GM23338 (cell line): ENCODE measurements at regions not wholly inside any gene's neighbourhood (a gene's known extent, or its start where the extent isn't known, plus 50 kb on each side); places are given as distances from the start of the nearest gene placed in this dataset.

Experiments used
- ATAC-seq: fragments of 200-7000 bp; cut with Tn5 transposase; 3 replicates; pipeline ENCODE4 v1.9.1; 2020
- DNase-seq: peaks from one replicate; pipeline ENCODE4 v3.0.0-alpha.2; 2015; ENCODE audit warnings: low spot score
- H2AFZ ChIP-seq: fragments of 200-600 bp; sonication (generic); 2 replicates; pipeline ENCODE4 v1.8.0; 2016; ENCODE audit warnings: antibody characterized with exemption, mild to moderate bottlenecking, moderate library complexity
- H3F3A ChIP-seq: fragments of 200-600 bp; sonication (generic); replicated peaks from 2 replicates; pipeline ENCODE4 v1.8.0; 2017; ENCODE audit warnings: antibody characterized with exemption, mixed run types, low read depth
- H3K27ac ChIP-seq: fragments of 200-600 bp; sonication (generic); 2 replicates; pipeline ENCODE4 v1.6.1; 2016; ENCODE audit warnings: low read depth
- H3K27me3 ChIP-seq: fragments of 200-600 bp; sonication (generic); 2 replicates; pipeline ENCODE4 v1.8.0; 2016; ENCODE audit warnings: mild to moderate bottlenecking, mixed run types, moderate library complexity; ENCODE audit not compliant: insufficient read depth
- H3K36me3 ChIP-seq: fragments of 200-600 bp; sonication (generic); 2 replicates; pipeline ENCODE4 v1.8.0; 2016; ENCODE audit warnings: mild to moderate bottlenecking; ENCODE audit not compliant: insufficient read depth
- H3K4me1 ChIP-seq: fragments of 200-600 bp; sonication (generic); 2 replicates; pipeline ENCODE4 v1.8.0; 2016; ENCODE audit warnings: mild to moderate bottlenecking, moderate library complexity; ENCODE audit not compliant: insufficient read depth
- H3K4me2 ChIP-seq: fragments of 200-600 bp; sonication (generic); 2 replicates; pipeline ENCODE4 v1.7.1; 2017; ENCODE audit warnings: mixed run types
- H3K4me3 ChIP-seq: fragments of 200-600 bp; sonication (generic); 2 replicates; pipeline ENCODE4 v1.6.1; 2016; ENCODE audit warnings: mixed run types
- H3K79me2 ChIP-seq: fragments of 200-600 bp; sonication (generic); replicated peaks from 2 replicates; pipeline ENCODE4 v1.8.0; 2017; ENCODE audit warnings: mild to moderate bottlenecking; ENCODE audit not compliant: insufficient read depth
- H3K9me2 ChIP-seq: fragments of 200-600 bp; sonication (generic); 2 replicates; pipeline ENCODE4 v1.8.0; 2017; ENCODE audit not compliant: insufficient read depth
- H4K20me1 ChIP-seq: fragments of 200-600 bp; sonication (generic); replicated peaks from 2 replicates; pipeline ENCODE4 v1.8.0; 2017; ENCODE audit warnings: mild to moderate bottlenecking; ENCODE audit not compliant: insufficient read depth
- H3K27ac Mint-ChIP-seq: 2 replicates; pipeline ENCODE4 v1.8.0; 2020; ENCODE audit warnings: inconsistent platforms, mild to moderate bottlenecking, moderate library complexity, mixed read lengths
- H3K27me3 Mint-ChIP-seq: 3 replicates; pipeline ENCODE4 v1.8.0; 2022; ENCODE audit warnings: low read depth, mild to moderate bottlenecking, moderate library complexity, mixed read lengths, inconsistent platforms; ENCODE audit not compliant: insufficient read depth, poor library complexity
- H3K36me3 Mint-ChIP-seq: 3 replicates; pipeline ENCODE4 v1.8.0; 2021; ENCODE audit warnings: low read depth, mild to moderate bottlenecking, inconsistent platforms, moderate library complexity, mixed read lengths
- H3K4me1 Mint-ChIP-seq: 3 replicates; pipeline ENCODE4 v1.8.0; 2020; ENCODE audit warnings: mild to moderate bottlenecking, inconsistent platforms, mixed read lengths
- H3K4me3 Mint-ChIP-seq: 3 replicates; pipeline ENCODE4 v1.8.0; 2021; ENCODE audit warnings: moderate library complexity, mild to moderate bottlenecking, inconsistent platforms, mixed read lengths
- H3K9me3 Mint-ChIP-seq: 3 replicates; pipeline ENCODE4 v1.8.0; 2020; ENCODE audit warnings: moderate library complexity, mild to moderate bottlenecking, inconsistent platforms, mixed read lengths
- CREB1 ChIP-seq: fragments of 250-450 bp; sonication (Bioruptor Pico); IDR thresholded peaks from 2 replicates; pipeline ENCODE4 v1.5.0; 2020; ENCODE audit warnings: low read depth, mild to moderate bottlenecking, moderate library complexity
- CTCF ChIP-seq, 2 experiments: fragments of 200-600 bp in 1 of 2; sonication (generic) in 1 of 2; conservative IDR thresholded peaks; 2 replicates each; pipeline versions ENCODE4 v1.5.1 to v1.6.1; 2016 to 2017; ENCODE audit warnings: antibody characterized with exemption in 2 of 2, low read depth in 2 of 2, mild to moderate bottlenecking in 2 of 2, moderate library complexity in 1 of 2
- ETS1 ChIP-seq: IDR thresholded peaks from 2 replicates; pipeline ENCODE4 v1.6.1; 2016; ENCODE audit warnings: antibody characterized with exemption
- EZH2 ChIP-seq: fragments of 200-600 bp; sonication (generic); IDR thresholded peaks from one replicate; pipeline ENCODE4 v1.8.0; 2017; ENCODE audit warnings: antibody characterized with exemption, mild to moderate bottlenecking, low read depth; ENCODE audit not compliant: unreplicated experiment
- EZH2phosphoT487 ChIP-seq: fragments of 200-600 bp; sonication (generic); IDR thresholded peaks from one replicate; pipeline ENCODE4 v1.8.1; 2018; ENCODE audit warnings: antibody characterized with exemption; ENCODE audit not compliant: unreplicated experiment
- JUNB ChIP-seq: IDR thresholded peaks from one replicate; pipeline ENCODE4 v1.6.1; 2016; ENCODE audit warnings: antibody characterized with exemption; ENCODE audit not compliant: unreplicated experiment
- NANOG ChIP-seq: IDR thresholded peaks from 2 replicates; pipeline ENCODE4 v1.6.1; 2016; ENCODE audit warnings: antibody characterized with exemption, borderline replicate concordance
- POLR2AphosphoS5 ChIP-seq: IDR thresholded peaks from 2 replicates; pipeline ENCODE4 v1.6.1; 2016; ENCODE audit warnings: antibody characterized with exemption, low read depth
- REST ChIP-seq: IDR thresholded peaks from one replicate; pipeline ENCODE4 v1.6.1; 2018; ENCODE audit warnings: antibody characterized with exemption; ENCODE audit not compliant: unreplicated experiment
- STAT1 ChIP-seq: IDR thresholded peaks from one replicate; pipeline ENCODE4 v1.6.1; 2016; ENCODE audit warnings: antibody characterized with exemption; ENCODE audit not compliant: unreplicated experiment
- ZNF114 ChIP-seq: fragments of 250-450 bp; sonication (Bioruptor Pico); IDR thresholded peaks from 2 replicates; pipeline ENCODE4 v1.5.0; 2020; ENCODE audit warnings: mild to moderate bottlenecking, moderate library complexity
- ZNF331 ChIP-seq: fragments of 250-450 bp; sonication (Bioruptor Pico); IDR thresholded peaks from 2 replicates; pipeline ENCODE4 v1.5.0; 2020; ENCODE audit warnings: low read depth, mild to moderate bottlenecking, moderate library complexity
- ZNF462 ChIP-seq: fragments of 250-450 bp; sonication (Bioruptor Pico); IDR thresholded peaks from 2 replicates; pipeline ENCODE4 v1.5.0; 2020; ENCODE audit warnings: mild to moderate bottlenecking, moderate library complexity

GRCh38 chr1:14103878-14104430 lies 404.0 kb downstream of the PRDM2 start:
- Histone ChIP-seq H3K79me2 (no peaks in the 10 kb centered on the region), H3K36me3 (no peaks in the 10 kb centered on the region), H4K20me1 (no peaks in the 10 kb centered on the region), H3K27ac (no peak overlapping the region), H3K9me2 (peaks cover 7% of the 10 kb centered on the region; the same call in 1 of the 2 replicates), H3K4me3 (no peak overlapping the region), H3K4me2 (no peak overlapping the region), H3F3A (no peaks in the 10 kb centered on the region), H3K4me1 (no peaks in the 10 kb centered on the region), H3K27me3 (no peaks in the 10 kb centered on the region), H2AFZ (0 out of 2 replicates have a peak overlapping the region, but pooled peaks have one; percentile 38)
- DNase-seq (no peak), ATAC-seq (no peak)
- peaks cover 4% of the 10 kb centered on the region for H3K27me3 Mint-ChIP-seq
- H3K9me3 Mint-ChIP-seq: no peaks in the 10 kb centered on the region
- no peak overlapping the region for H3K27ac Mint-ChIP-seq
- peaks cover 9% of the 10 kb centered on the region for H3K4me1 Mint-ChIP-seq
- H3K36me3 Mint-ChIP-seq: no peaks in the 10 kb centered on the region
- TF ChIP-seq ZNF331 (CRISPR knock-in tag) (no peak), EZH2 (no peak), JUNB (no peak), ZNF114 (CRISPR knock-in tag) (no peak), ZNF462 (CRISPR knock-in tag) (no peak), CREB1 (CRISPR knock-in tag) (no peak), POLR2AphosphoS5 (no peak), EZH2phosphoT487 (no peak), STAT1 (no peak), ETS1 (no peak), CTCF (conservative IDR thresholded peaks at IDR 0.05; ENCODE audit: low read depth in 2 of 2) (no peak), NANOG (no peak), REST (no peak)
- no peak overlapping the region for H3K4me3 Mint-ChIP-seq
